ENCODE measurements at regions not wholly inside any gene's neighbourhood (a gene's known extent, or its start where the extent isn't known, plus 50 kb on each side); places are given as distances from the start of the nearest gene placed in this dataset.

- TF ChIP-seq POLR2A (IDR thresholded peaks at IDR 0.05), result no peak
- TF ChIP-seq CTCF (IDR thresholded peaks at IDR 0.05), result no peak
- no peak for TF ChIP-seq POLR2AphosphoS5 (IDR thresholded peaks at IDR 0.05)
- no peak for TF ChIP-seq EP300 (IDR thresholded peaks at IDR 0.05)
Measured at GRCh38 chr10:78420946-78421735, 387.5 kb downstream of the RPS24 start.
